CD4-positive, alpha-beta T cell treated with Interleukin-4 for 4 hours (primary cell): ENCODE measurements at regions not wholly inside any gene's neighbourhood (a gene's known extent, or its start where the extent isn't known, plus 50 kb on each side); places are given as distances from the start of the nearest gene placed in this dataset.
"Not testable (repeated sequence)": the region's sequence is repeated elsewhere in the genome, so short reads cannot be mapped to it uniquely, and the experiment has no call there.

Source experiments
- DNase-seq: peaks from one replicate; pipeline ENCODE4 v3.0.0-alpha.2; 2020

DNA sequence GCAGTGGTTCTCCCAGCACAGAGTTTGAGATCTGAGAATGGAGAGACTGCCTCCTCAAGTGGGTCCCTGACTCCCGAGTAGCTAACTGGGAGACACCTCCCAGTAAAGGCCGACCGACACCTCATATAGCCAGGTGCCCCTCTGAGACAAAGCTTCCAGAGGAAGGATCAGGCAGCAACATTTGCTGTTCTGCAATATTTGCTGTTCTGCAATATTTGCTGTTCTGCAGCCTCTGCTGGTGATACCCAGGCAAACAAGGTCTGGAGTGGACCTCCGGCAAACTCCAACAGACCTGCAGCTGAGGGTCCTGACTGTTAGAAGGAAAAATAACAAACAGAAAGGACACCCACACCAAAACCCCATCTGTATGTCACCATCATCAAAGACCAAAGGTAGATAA is 560.2 kb downstream of the SOX5 start:
- DNase-seq = not testable (repeated sequence)

DNA sequence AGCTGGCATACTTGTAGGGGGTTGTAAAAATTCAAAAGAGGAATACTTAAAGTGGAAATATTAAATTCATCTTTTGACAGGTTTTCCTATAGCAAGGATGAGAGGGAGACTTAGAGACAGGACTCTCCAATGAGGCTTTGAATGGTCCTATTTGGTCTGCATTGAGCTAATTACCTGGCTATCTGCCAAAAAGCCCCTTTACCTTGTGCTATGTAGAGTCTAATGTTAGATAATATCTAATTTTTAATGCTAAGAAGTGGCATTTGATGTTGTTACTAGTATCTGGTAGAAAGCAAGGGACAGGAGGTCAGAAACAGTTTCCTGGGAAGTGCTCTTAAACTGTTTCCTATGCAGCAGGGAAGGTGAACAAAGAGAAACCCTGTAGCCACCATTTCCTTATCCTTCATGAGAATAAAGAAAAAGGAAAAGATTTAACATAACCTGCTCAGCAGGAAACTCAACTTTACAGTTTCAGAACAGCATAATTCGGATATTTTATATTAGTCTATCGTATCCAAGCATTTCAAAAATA is 550.0 kb downstream of the SOX5 start:
- no peak for DNase-seq

DNA sequence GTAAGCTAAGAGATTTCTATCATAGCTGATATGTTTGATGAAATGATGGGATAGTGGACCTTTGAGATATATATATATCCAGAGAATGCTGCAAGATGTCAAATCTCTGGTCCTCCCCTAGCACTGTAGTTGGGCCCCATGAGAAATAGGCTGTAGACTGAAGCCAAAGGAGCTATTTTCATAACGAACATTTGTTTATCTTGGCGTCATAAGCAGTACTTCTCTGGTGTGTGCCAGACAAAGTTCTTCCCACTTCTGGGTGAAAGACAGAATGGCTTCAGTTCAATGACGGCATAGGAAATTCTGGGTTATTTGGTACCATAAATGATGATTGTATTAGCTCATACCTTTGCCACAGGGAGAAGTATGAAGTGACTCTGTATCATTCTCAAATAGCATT is 534.3 kb downstream of the SOX5 start:
- DNase-seq = no peak

DNA sequence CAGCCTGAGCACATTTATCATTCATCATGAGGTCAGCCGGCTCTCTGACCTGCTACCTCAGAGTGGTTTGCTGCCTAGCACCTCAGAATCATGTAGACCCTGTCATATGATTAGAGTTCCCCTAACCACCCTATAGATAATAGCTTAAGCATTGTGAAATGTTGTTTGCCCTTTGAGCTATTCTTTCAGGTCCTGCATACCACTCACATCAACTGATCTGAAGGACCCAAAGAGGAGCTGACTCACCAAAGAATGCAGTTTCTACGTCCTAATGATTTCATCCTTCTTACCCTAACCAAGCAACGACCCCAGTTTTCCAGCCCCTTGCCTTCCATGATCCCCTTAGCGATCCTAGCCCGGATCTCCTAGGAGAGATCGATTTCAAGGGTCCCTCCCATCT is 527.9 kb downstream of the SOX5 start:
- DNase-seq = no peak

DNA sequence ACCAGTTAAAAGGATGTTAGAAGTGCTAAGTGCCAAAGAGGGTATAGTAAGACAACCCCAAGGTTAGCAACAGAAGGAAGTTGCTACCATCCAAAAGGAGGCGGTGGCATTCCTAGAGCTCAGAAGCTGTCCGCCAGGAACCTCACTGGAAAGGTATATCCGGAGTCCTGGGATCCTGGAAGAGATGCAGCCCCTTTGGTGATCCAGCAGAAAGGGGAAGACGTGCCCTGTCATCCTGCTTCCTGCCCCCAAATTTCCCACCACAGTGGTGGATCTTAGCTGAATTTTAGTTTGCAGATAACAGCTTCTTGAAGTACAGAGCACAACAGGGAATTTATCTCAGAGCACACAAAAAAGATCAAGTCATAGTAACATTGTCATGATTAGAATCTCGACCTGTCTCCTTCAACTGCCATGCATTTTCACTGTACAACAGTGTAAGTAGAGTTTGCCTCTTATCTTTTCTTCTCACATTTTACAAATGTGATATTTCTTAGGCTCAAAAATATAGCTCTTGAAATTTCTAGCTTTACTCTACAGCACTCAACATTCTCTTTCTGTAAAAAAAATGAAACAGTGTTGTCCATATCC is 526.3 kb downstream of the SOX5 start:
- no peak for DNase-seq

DNA sequence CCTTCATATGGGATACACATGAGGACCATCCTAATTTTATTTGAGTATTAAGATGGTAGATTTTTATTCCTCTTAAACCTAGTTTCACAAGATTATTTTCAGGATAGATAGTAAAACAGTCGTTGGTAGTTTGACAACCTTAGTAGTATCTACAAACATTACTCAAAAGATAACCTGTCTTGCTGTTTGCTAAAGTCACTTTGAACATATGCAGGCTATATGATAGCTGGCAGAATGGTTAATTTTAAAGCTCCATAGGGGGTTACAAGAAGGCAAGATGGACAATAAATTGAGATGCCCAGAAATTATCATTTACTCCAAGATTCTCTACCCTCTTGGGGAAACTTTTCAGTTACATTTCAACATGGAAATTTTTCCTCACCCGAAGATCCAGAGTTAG is 525.7 kb downstream of the SOX5 start:
- DNase-seq = no peak

DNA sequence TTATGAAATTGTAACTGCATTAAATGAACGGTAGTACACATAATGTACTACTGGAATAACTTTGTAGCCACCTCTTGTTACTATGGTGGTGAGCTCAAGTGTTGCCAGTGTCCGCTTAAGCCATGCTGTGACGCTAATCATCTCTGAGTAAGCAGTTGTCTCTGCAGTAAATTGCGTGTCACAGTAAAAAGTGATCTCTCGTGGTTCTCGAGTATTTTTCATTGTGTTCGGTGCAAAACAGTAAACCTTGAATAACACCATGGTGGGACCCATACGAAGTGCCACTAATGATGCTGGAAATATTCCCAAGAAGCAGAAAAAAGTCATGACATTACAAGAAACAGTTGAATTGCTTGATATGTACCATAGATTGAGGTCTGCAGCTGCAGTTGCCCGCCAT is 524.8 kb downstream of the SOX5 start:
- no peak for DNase-seq

DNA sequence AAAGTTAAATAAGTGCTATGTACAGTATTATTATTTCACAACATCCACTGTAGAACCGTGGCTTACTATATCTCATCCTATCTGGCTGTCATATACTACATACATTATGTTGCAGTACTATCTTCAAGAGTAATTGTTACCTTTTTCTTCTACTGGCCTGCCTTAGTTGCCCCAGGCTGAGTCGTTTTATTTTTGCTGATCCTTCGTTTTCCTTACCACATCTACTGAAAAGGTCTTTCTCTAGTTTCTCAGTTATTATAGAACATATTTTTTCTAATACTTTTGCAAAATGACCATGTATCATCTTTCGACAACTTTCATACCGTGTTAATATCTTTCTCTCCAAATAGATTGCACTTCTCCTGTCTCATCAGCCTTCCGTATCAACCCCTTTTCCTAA is 523.1 kb downstream of the SOX5 start:
- no peak for DNase-seq

DNA sequence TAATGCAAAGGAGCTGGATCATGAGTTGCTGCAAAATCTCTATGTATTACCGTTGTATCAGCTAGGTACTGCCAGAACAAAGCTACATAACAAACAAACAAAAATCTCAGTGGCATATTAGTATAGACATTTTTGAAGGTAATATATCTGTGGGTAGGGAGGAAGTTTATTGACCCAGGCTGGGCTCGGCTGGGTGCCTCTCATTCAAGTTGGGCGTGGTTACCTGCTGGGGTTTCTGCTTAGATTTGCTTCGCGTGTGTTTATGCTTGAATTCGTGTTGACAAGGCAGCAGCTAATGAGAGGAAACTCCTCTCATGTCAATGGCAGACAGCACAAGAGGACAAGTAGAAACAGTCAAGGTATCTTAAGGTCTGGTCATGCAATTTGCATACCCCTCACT is 520.7 kb downstream of the SOX5 start:
- DNase-seq = no peak

DNA sequence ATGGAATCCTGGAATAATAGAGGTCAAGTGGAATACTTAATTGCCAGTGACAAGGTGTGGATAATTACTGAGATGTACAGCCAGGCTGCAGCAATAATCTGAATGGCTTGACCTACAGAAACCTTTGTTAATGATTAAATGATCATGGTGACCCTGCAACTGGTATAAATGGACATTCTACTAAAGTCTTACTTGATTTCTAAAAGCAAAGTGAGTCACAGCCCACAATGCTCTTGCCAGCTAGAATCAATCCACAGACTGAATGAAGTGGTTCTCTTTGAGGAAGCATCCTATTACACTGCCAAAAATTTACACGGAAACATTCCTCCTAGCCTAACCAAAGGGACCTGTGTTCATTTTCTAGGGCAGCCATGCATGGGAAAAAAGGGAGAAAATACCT is 518.5 kb downstream of the SOX5 start:
- DNase-seq = no peak

DNA sequence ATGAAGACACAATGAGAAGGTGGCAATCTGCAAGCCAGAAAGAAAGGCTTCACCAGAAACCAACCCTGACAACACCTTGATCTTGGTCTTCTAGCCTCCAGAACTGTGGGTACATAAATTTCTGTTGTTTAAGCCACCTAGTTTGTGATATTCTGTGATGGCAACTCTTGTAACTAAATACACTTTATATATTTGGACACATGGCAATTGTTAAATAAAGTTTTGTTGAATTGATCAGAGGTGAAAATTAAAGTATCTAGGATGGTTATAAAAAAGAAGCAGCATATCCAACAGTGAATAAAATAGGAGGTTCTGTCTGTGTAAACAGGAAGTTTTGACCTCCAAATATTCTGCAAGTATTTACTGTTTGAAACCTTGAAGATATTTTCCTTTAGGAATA is 516.3 kb downstream of the SOX5 start:
- DNase-seq = no peak

DNA sequence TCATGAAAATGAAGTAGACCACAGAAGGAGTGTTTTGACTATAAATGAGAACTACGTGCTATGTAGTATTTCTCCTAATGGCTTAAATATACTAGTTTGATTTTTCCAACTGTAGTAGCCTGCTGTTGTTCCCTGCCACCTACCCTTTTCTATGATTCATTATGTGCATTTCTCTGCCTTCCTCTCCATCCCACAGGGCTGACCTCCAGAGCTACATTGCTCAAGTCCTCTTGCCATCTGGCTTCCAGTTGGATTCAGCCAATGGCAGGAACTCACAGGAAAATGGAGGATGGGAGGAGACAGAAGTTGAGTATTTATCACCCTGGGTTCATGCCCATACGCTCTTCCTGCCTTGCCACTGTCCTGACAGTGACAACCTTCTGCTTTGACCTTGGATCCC is 515.3 kb downstream of the SOX5 start:
- no peak for DNase-seq

DNA sequence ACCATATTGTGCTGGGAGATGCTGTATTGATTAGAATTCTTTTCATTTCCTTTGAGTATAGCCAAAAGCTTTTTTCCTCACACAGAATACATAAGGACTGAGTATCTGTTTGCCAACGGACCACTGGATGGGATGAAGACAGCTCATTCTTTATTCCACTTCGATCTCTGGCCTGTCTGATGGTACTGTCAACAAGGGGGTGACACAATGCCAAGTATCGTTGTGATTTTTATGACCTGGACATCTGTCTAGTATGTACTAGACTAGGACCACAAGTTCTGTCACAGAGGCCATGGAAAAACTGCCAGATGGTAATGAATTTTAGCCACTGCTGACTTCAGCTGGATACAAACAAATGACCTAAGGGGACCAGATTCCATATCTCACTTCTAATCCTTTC is 502.7 kb downstream of the SOX5 start:
- no peak for DNase-seq

DNA sequence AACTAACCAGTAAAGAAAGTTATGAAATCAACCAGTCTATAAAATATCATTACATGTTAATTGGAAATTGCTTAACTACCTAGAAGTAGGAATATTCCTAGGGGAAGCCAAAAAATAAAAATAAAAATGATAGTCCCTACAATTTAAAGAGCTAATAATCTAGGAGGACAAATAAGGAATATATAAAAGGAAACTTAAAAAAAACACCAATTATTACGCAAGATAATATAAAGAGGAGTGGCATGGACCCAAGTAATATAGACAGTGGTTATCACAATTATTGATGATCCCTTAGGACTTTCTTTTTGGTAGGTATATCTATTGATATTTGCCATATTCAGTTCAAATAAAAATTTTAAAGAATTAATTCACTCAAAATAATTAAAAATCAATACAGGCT is 498.7 kb downstream of the SOX5 start:
- DNase-seq = no peak

DNA sequence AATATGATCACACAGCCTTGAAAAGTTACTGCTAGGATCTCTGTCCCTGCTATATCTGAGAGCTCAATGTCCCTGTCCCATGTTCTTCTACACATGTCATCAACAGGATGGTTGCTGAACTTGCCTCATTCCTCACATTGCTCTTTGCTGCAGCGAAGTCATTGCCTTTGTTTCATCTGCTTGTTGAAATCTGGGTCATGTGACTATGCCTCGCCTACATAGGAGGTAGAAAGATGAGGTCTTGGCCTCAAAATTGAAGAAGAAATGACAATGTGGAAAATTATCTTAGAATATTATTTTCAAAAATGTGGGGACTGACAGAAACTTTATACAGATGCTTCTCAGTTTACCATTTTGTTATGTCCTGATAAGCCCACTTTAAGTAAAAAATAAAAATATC is 494.2 kb downstream of the SOX5 start:
- no peak for DNase-seq

DNA sequence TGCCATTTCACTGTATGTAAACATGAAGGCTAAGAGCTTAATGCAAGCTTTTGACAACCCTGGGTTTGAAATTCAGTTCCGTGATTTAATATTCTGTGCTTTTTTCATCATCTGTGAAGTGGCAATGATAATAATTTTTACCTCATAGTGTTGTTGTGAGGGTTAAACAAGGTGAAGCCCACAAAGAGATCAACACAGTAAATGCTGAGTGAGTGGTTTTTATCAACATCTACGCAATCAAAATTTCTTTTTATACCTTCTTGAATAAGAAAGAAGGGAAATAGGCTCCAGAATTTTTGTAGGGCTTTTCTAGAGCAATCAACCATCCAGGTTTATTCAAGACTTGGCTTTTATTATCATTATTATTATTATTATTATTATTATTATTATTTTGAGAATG is 490.8 kb downstream of the SOX5 start:
- DNase-seq = no peak

DNA sequence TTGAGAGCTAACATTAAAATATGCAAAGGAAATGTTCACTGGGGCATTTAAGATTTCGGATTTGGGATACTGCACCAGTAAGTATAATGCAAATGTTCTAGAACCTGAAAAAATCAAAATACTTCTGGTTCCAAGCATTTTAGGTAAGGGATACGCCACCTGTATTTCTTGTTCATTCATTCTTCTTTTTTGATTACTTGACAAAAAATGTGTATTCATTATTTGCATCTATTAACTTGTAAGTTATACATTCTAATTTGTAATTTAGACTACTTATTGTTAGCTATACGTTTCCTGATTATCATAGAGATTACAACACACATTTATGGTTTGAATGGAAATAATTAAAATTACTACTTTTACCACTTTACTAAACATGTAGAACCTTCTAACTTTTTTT is 486.9 kb downstream of the SOX5 start:
- no peak for DNase-seq

DNA sequence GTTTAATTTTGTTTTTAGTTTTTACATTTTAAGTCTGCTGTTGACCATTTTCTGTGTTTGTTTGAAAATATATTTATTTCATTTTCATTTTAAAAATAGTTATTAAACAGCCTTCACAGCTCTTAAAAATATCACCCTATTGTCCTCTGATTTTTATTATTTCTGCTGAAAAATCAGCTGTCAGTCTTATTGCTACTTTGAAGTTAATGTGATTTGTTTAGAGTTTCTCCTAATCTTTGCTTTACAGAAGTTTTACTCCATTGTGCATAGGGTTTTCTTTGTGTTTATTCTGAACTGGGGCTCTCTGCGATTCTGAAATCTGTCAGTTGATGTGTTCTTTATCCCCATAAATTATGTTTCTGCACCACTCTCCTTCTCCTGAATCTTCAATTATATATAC is 486.3 kb downstream of the SOX5 start:
- DNase-seq = no peak

DNA sequence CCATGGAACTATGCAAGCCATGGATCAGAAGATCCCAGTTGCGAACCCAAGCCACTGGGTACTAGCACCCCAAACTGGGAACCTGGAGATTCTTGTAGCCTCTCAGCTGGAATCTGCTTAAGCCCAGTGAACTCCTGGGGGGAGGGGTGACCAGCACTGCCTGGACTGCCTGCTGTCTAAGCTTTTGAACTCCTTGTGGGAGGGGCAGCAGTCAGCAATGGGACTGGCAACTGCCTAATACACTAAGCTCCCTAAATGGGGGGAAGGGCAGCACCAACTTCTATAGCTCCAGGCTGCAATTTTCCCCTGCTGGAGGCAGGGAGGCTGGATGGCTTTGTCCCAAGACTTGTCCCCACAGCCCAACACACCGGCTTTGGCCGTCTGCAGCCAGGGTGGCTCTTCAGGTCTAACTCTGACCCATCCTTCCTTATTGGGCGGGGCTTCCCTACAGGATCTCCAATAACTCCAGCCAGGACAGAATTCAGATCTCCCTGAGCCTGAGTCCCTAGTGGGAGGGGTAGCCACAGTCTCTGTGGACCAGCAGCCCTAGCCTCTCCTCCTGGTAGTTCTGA is 485.1 kb downstream of the SOX5 start:
- no peak for DNase-seq

DNA sequence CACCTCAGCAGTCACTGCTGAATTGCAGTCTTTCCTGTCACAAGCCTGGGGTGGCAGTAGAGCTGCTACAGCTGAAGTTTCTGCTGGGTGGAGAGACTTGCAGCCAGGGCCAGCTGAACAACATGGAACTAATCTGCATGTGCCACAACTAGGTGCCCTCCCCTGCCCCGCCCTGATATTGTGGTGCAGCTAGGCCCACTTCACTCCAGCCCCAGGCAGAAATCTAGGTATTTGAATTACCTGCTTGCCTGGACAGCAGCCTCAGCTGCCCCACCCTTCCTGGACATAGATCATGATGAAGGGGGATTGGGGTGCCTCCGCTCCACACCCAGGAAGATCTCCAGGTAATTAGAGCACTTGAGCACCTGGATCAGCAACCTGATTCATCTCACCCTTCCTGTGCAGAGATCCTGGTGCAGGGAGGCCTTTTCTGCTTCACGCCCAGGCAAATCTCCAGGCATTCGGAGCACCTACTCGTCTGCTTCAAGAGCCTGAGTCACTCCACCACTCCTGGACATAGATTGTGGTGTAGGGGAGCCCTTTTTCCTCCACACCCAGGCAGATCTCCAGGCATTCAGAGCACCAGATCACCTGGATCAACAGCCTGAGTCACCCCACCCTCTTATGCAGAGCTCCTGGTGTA is 477.0 kb downstream of the SOX5 start:
- no peak for DNase-seq

DNA sequence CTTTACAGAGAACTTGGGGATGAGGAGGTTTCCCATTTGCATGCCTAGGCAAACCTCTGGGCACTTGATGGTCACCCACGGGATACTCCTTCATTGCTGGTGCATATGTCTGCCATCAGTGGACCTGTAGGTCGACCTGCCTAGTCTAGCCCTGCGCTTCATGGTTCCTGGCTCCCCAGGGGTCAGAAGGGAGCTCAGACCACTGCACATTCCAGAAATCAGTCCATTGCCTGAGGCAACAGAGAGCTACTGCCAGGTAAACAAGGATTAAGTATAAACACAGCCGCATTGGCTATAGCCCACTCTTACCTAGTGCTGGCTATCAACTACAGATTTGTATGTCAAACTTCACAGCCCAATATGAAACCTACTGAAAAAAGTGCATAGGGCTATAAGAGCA is 476.4 kb downstream of the SOX5 start:
- no peak for DNase-seq

DNA sequence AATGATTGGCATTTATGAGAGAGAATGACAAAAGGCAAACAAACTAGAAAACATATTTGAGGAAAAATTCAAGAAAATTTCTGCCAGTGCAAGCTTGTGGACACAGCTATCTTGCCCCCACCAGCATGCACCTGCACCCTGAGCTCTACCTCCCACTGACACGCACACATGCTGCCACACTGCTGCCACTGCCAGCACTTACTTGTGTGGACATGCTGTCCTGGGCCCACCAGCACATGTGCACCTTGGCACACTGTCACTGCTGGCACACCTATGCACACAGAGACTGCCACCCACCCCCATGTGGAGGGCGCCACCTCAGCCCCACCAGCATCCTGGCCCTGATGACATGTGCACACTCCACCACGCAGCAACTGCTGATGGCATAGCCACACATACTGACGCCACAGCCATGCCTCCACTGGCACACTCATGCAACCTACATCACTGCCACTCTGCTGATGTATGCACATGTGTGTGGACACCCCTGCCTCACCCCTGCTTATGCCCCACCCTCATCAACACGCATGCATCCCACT is 475.0 kb downstream of the SOX5 start:
- no peak for DNase-seq
